ENCODE measurements at regions not wholly inside any gene's neighbourhood (a gene's known extent, or its start where the extent isn't known, plus 50 kb on each side); places are given as distances from the start of the nearest gene placed in this dataset.

- no peak for TF ChIP-seq GATA3 (IDR thresholded peaks at IDR 0.05; ENCODE audit: low read depth, low read length)
- no peak for TF ChIP-seq GATA2 (IDR thresholded peaks at IDR 0.05; ENCODE audit: low read depth, low read length)
These were observed 132.9 kb upstream of the RND3 start for GRCh38 chr2:150620416-150620815.

Measured in SH-SY5Y (cell line).